CD4-positive, alpha-beta memory T cell (primary cell): ENCODE measurements at regions not wholly inside any gene's neighbourhood (a gene's known extent, or its start where the extent isn't known, plus 50 kb on each side); places are given as distances from the start of the nearest gene placed in this dataset.

Experiments
- CTCF ChIA-PET: fragments of 350-600 bp; sonication (Branson Sonifier 250); formaldehyde crosslinking; loops from one replicate; lab custom pipeline; 2021; ENCODE audit warnings: inconsistent platforms; ENCODE audit not compliant: partially characterized antibody; lab: Charles Lee
- POLR2A ChIA-PET: fragments of 350-600 bp; sonication (Branson Sonifier 250); formaldehyde crosslinking; loops from one replicate; lab custom pipeline; 2021; ENCODE audit not compliant: partially characterized antibody; lab: Charles Lee
- DNase-seq, 5 donors: peaks; one replicate each; pipeline versions ENCODE4 v3.0.0 to v3.0.0-alpha.2; 2020 to 2022; ENCODE audit warnings: mixed read lengths in 1 of 5
- H3K27ac ChIP-seq: one replicate; pipeline ENCODE4 v1.7.0; 2013; ENCODE audit warnings: low read depth, low read length
- H3K27me3 ChIP-seq: 2 replicates; pipeline ENCODE4 v1.7.0; 2013; ENCODE audit warnings: mild to moderate bottlenecking, low read length, moderate library complexity; ENCODE audit not compliant: insufficient read depth
- H3K36me3 ChIP-seq: 2 replicates; pipeline ENCODE4 v1.7.0; 2013; ENCODE audit warnings: mild to moderate bottlenecking, low read length, moderate library complexity; ENCODE audit not compliant: insufficient read depth
- H3K4me1 ChIP-seq: 2 replicates; pipeline ENCODE4 v1.7.0; 2013; ENCODE audit warnings: mild to moderate bottlenecking, low read length, moderate library complexity; ENCODE audit not compliant: insufficient read depth
- H3K4me3 ChIP-seq, 2 donors: one replicate each; pipeline ENCODE4 v1.7.0; 2013; ENCODE audit warnings: low read length in 2 of 2, mild to moderate bottlenecking in 1 of 2
- H3K9me3 ChIP-seq, 2 donors: one replicate each; pipeline ENCODE4 v1.7.0; 2013; ENCODE audit warnings: low read length in 2 of 2, control low read depth in 1 of 2; ENCODE audit not compliant: control insufficient read depth in 1 of 2
- H3K27ac Mint-ChIP-seq, 7 donors: one replicate each; pipeline ENCODE4 v1.8.0; 2020 to 2021; ENCODE audit warnings: mixed read lengths in 7 of 7, mild to moderate bottlenecking in 6 of 7, inconsistent platforms in 3 of 7, moderate library complexity in 3 of 7
- H3K27me3 Mint-ChIP-seq, 2 donors: one replicate each; pipeline ENCODE4 v1.8.0; 2020 to 2021; ENCODE audit warnings: mixed read lengths in 2 of 2
- H3K36me3 Mint-ChIP-seq, 2 donors: one replicate each; pipeline ENCODE4 v1.8.0; 2020 to 2021; ENCODE audit warnings: mixed read lengths in 2 of 2, inconsistent platforms in 1 of 2, mild to moderate bottlenecking in 1 of 2
- H3K4me1 Mint-ChIP-seq, 4 donors: one replicate each; pipeline ENCODE4 v1.8.0; 2020 to 2021; ENCODE audit warnings: mixed read lengths in 4 of 4, mild to moderate bottlenecking in 1 of 4
- H3K4me3 Mint-ChIP-seq, 8 donors: one replicate each; pipeline ENCODE4 v1.8.0; 2020 to 2021; ENCODE audit warnings: mixed read lengths in 8 of 8, mild to moderate bottlenecking in 7 of 8, moderate library complexity in 6 of 8, inconsistent platforms in 3 of 8
- H3K9me3 Mint-ChIP-seq, 8 donors: one replicate each; pipeline ENCODE4 v1.8.0; 2020 to 2021; ENCODE audit warnings: mixed read lengths in 8 of 8, mild to moderate bottlenecking in 5 of 8, inconsistent platforms in 3 of 8, moderate library complexity in 1 of 8
- intact Hi-C: fragments of 100-400 bp; cut with micrococcal nuclease; formaldehyde crosslinking; loops from one replicate; pipeline ENCODE4 v1.15.1; 2023

DNA sequence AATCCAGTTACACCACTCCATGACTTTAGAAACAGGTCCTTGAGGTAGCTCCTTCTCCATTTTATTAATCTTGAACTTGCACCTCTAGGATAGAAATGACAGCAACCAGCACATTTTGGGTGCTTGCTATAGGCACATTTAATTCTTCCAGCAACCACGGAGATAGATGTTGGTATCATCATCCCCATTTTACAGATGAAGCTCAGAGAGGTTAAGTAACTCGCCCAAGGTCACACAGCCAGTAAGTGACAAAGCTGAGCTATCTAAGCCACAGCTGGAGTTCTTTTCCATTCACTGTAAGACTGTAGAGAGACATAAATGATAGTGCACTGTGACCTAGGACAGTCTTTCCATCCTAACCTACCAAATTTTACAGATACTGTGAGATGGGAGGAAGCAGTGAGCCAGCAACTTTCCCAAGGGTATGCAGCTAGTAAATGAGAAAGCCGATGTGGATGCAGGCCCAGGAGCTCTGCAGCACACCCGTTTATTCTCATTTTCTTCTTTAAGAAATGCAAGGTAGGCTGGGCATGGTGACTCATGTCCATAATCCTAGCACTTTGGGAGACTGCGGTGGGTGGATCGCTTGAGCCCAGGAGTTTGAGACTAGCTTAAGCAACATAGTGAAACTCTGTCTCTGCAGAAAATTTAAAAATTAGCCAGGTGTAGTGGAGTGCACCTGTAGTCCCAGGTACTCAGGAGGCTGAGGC is 103.2 kb downstream of the TBX5 start:
- intact Hi-C loops: no loop called here
- Histone ChIP-seq H3K27ac (no peak overlapping the region), H3K27me3 (no peaks in the 10 kb centered on the region), H3K36me3 (no peaks in the 10 kb centered on the region), H3K9me3 (no peaks in the 10 kb centered on the region), H3K4me1 (no peaks in the 10 kb centered on the region), H3K4me3 (no peak overlapping the region)
- DNase-seq: no peak
- POLR2A ChIA-PET: no interaction called here
- no peaks in the 10 kb centered on the region for H3K4me1 Mint-ChIP-seq
- peaks cover 0 to 9% (median 1%) of the 10 kb centered on the region in 8 donors for H3K9me3 Mint-ChIP-seq
- H3K36me3 Mint-ChIP-seq: no peaks in the 10 kb centered on the region
- no peak overlapping the region for H3K4me3 Mint-ChIP-seq
- H3K27ac Mint-ChIP-seq: no peak overlapping the region
- H3K27me3 Mint-ChIP-seq: peaks cover 0 to 6% of the 10 kb centered on the region in 2 donors
- CTCF ChIA-PET: no interaction called here

DNA sequence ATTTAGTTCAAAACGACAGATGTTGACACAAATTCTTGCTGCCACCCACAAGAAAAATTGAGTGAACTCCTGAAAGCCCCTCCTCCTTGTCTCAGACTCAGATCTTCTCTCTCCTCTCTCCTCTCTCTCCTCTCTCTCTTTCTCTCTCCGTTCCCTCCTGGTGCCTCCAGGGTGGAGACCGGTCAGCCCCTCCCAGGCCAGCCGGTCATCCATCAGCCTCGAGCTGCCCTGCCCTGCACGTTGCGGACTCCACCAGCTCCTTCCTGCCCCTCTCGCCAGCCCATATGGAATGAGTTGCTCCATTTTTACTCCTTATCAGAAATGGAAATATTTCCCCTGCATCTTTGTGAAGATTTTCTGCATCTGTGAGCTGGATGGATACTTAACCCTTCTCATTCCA is 103.8 kb downstream of the TBX5 start:
- no peaks in the 10 kb centered on the region for H3K4me1 ChIP-seq
- ChIA-PET CTCF (no interaction called here), POLR2A (no interaction called here)
- Mint-ChIP-seq H3K27ac (no peak overlapping the region), H3K36me3 (no peaks in the 10 kb centered on the region), H3K4me3 (no peak overlapping the region), H3K27me3 (peaks cover 0 to 6% of the 10 kb centered on the region in 2 donors), H3K4me1 (no peaks in the 10 kb centered on the region), H3K9me3 (peaks cover 0 to 9% (median 2%) of the 10 kb centered on the region in 8 donors)
- H3K27ac ChIP-seq: no peak overlapping the region
- intact Hi-C loops: no loop called here
- no peaks in the 10 kb centered on the region for H3K36me3 ChIP-seq
- no peaks in the 10 kb centered on the region for H3K9me3 ChIP-seq
- no peak overlapping the region for H3K4me3 ChIP-seq
- no peak for DNase-seq
- H3K27me3 ChIP-seq: no peaks in the 10 kb centered on the region

DNA sequence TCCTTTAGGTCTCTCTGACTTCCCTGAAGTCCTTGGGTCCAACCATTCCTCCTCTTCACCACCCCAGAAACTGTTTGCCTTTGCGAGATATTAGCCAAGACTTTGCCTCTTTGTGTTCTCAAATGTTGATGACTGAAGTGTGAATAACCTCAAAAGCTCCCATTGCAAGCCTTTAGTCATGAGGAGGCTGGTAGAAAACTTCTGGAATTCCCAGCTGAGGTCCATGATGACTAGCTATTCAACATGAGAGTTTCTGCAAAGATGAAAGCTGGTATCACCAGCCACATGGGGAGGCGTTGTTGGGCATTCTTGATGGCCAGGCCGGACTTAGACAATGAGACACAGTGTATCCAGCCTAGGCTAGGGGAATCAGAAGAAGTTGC is 111.7 kb downstream of the TBX5 start:
- intact Hi-C loops: no loop called here
- DNase-seq: no peak
- ChIA-PET CTCF (no interaction called here), POLR2A (no interaction called here)
- Histone ChIP-seq H3K9me3 (no peaks in the 10 kb centered on the region), H3K4me1 (no peaks in the 10 kb centered on the region), H3K36me3 (no peaks in the 10 kb centered on the region), H3K27me3 (no peaks in the 10 kb centered on the region), H3K27ac (no peak overlapping the region), H3K4me3 (no peak overlapping the region)
- no peaks in the 10 kb centered on the region for H3K4me1 Mint-ChIP-seq
- H3K36me3 Mint-ChIP-seq: no peaks in the 10 kb centered on the region
- H3K27me3 Mint-ChIP-seq: peaks cover 1 to 5% of the 10 kb centered on the region in 2 donors
- H3K9me3 Mint-ChIP-seq: peaks cover 0 to 8% (median under 1%) of the 10 kb centered on the region in 8 donors
- no peak overlapping the region for H3K27ac Mint-ChIP-seq
- H3K4me3 Mint-ChIP-seq: no peak overlapping the region

DNA sequence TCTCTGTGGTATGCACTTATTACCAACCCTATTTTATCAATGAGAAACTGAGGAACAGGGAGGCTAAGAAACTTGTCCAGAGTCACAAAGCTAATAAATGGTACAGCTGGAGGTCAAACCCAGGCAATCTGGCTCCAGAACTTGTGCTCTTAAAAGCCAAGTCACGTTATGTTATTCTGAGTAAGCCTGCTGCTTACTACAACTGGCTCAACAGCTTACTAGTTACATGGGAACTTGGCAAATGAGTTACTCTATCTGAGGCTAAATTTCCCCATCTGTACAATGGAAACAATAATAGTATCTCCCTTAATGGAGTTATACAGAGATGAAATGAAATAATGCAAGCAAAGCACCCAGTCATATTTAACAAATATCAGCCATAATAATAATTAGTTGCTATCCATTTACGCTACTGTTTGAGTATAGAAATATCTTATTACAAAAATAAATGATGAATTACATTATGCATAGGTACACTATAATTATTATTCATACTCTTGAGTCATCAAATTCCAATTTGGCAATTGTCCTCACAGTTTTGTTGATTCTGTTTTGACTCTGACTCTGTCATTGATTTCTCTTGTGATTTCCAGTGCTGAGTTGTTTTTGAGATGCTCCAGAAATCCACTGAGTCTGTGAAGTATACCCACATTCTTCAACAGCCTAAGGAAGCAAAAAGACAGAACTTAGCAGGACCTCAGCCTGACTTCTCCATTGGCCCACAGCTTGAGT is 112.2 kb downstream of the TBX5 start:
- H3K36me3 Mint-ChIP-seq: no peaks in the 10 kb centered on the region

DNA sequence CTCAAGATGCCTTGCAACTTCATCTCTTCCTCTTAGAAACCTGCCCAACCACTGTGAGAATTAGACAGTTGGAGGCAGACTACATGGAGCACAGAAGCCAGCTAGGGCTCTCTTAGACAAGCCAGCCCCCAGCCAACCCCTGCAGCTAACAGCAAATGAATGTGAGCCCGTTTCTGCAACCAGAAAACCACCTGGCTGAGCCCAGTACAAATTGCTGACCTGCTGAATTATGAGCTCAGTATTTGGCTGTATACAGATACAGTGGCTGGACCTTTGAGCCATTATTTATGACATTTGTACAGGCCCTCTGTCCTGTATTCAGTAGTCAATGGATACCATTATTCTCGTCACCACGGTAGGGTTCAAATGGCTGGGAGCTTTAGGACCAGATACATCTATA is 112.9 kb downstream of the TBX5 start:
- peaks cover 0 to 8% (median under 1%) of the 10 kb centered on the region in 8 donors for H3K9me3 Mint-ChIP-seq
- no peak for DNase-seq
- intact Hi-C loops: no loop called here
- peaks cover 0 to 4% of the 10 kb centered on the region in 2 donors for H3K27me3 Mint-ChIP-seq
- Histone ChIP-seq H3K36me3 (no peaks in the 10 kb centered on the region), H3K9me3 (no peaks in the 10 kb centered on the region), H3K27me3 (no peaks in the 10 kb centered on the region), H3K27ac (no peak overlapping the region), H3K4me3 (no peak overlapping the region), H3K4me1 (no peaks in the 10 kb centered on the region)
- H3K27ac Mint-ChIP-seq: no peak overlapping the region
- H3K4me1 Mint-ChIP-seq: no peaks in the 10 kb centered on the region
- ChIA-PET CTCF (no interaction called here), POLR2A (no interaction called here)
- H3K36me3 Mint-ChIP-seq: no peaks in the 10 kb centered on the region
- no peak overlapping the region for H3K4me3 Mint-ChIP-seq

More for the DNA sequence above, 112.2 kb downstream of the TBX5 start:
- H3K4me3 ChIP-seq: no peak overlapping the region
- no peak for DNase-seq
- ChIA-PET POLR2A (no interaction called here), CTCF (no interaction called here)
- no peak overlapping the region for H3K27ac Mint-ChIP-seq
- H3K27me3 Mint-ChIP-seq: peaks cover under 1 to 2% of the 10 kb centered on the region in 2 donors
- H3K4me1 Mint-ChIP-seq: no peaks in the 10 kb centered on the region
- H3K4me3 Mint-ChIP-seq: no peak overlapping the region
- H3K4me1 ChIP-seq: no peaks in the 10 kb centered on the region
- H3K9me3 ChIP-seq: no peaks in the 10 kb centered on the region
- no peaks in the 10 kb centered on the region for H3K36me3 ChIP-seq
- intact Hi-C loops: no loop called here
- no peaks in the 10 kb centered on the region for H3K27me3 ChIP-seq
- H3K9me3 Mint-ChIP-seq: peaks cover 0 to 8% (median under 1%) of the 10 kb centered on the region in 8 donors
- H3K27ac ChIP-seq: no peak overlapping the region

DNA sequence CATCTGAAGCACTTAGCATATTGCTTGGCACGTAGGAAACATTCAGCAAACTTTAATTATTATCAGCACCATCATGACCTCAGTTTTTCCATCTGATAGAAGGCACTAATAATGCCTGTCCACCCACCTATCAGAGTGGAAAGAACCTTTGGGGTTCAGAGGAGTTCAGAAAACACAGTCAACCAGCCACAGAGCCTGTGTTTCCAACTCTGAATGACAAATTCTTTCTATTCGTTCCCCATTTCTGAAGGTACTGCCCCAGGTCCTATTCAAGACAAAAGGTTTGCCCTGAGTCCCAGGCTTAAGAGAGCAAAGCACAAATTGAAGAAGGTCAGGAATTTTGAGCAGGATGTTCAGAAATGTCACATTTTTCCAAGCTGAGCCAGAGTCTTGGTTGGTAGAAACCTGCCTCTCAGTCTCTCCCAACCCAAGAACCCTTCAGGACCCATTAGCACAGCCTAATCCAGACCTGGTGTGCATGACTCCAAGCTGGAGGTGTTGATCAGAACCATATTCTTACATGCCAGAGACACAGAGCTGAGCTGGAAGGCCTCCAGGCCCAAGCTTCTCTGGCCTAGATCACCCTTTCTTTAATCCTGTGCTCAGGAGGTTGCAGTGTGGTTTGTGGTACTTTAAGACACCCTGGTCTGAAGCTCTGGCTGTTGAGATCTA is 114.4 kb downstream of the TBX5 start:
- intact Hi-C loops: no loop called here
- H3K4me1 ChIP-seq: no peaks in the 10 kb centered on the region
- no peak overlapping the region for H3K27ac ChIP-seq
- no peak overlapping the region for H3K4me3 Mint-ChIP-seq
- no peaks in the 10 kb centered on the region for H3K36me3 ChIP-seq
- H3K27me3 ChIP-seq: no peaks in the 10 kb centered on the region
- H3K27me3 Mint-ChIP-seq: peaks cover 0 to 7% of the 10 kb centered on the region in 2 donors
- CTCF ChIA-PET: no interaction called here
- POLR2A ChIA-PET: no interaction called here
- H3K4me3 ChIP-seq: no peak overlapping the region
- H3K36me3 Mint-ChIP-seq: no peaks in the 10 kb centered on the region
- H3K9me3 ChIP-seq: no peaks in the 10 kb centered on the region
- DNase-seq: no peak
- peaks cover 0 to 4% (median 0%) of the 10 kb centered on the region in 8 donors for H3K9me3 Mint-ChIP-seq
- H3K27ac Mint-ChIP-seq: no peak overlapping the region
- H3K4me1 Mint-ChIP-seq: no peaks in the 10 kb centered on the region

DNA sequence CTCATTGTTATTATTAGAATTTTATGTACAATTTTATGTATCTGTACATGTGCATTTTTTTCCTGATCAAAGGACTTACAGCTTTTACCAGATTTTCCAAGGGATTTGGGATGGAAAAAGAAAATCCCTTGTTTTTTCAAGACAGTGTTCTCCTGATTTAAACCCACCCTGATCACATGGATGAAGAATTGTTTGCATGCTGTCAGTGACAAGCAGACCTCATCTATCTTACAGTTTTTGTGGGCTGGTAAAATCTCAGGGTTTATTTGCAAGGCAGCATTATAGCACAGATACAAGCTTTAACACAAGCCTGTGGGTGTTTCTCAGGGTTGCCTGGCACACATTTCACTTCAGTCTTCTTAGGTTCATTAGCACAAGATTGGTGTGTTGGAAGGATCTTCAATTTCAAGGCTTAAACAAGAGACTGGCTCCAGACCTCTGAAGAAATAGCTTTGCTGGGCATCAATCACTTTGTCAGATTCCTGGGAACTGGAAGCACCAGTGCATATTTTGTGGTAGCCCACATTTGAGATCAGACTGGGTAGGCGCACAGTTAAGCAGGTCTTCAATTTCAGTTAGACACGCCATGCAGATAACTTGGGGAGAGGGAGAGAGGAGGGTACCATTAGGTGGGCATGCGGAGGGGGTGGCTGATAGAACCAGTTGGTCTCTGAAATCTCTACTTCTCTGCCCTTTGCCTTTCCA is 118.0 kb downstream of the TBX5 start:
- intact Hi-C loops: no loop called here
- no peak for DNase-seq
- H3K27ac Mint-ChIP-seq: no peak overlapping the region

More for the DNA sequence above, 118.0 kb downstream of the TBX5 start:
- Mint-ChIP-seq H3K27me3 (peaks cover 0 to 11% of the 10 kb centered on the region in 2 donors), H3K4me3 (no peak overlapping the region), H3K4me1 (no peaks in the 10 kb centered on the region), H3K9me3 (peaks cover 0 to 2% (median 0%) of the 10 kb centered on the region in 8 donors), H3K36me3 (no peaks in the 10 kb centered on the region)
- no peaks in the 10 kb centered on the region for H3K27me3 ChIP-seq
- no peak overlapping the region for H3K27ac ChIP-seq
- H3K36me3 ChIP-seq: no peaks in the 10 kb centered on the region
- ChIA-PET POLR2A (no interaction called here), CTCF (no interaction called here)
- H3K4me1 ChIP-seq: no peaks in the 10 kb centered on the region
- no peaks in the 10 kb centered on the region for H3K9me3 ChIP-seq
- H3K4me3 ChIP-seq: no peak overlapping the region
